ENCODE measurements at regions not wholly inside any gene's neighbourhood (a gene's known extent, or its start where the extent isn't known, plus 50 kb on each side); places are given as distances from the start of the nearest gene placed in this dataset.

DNA sequence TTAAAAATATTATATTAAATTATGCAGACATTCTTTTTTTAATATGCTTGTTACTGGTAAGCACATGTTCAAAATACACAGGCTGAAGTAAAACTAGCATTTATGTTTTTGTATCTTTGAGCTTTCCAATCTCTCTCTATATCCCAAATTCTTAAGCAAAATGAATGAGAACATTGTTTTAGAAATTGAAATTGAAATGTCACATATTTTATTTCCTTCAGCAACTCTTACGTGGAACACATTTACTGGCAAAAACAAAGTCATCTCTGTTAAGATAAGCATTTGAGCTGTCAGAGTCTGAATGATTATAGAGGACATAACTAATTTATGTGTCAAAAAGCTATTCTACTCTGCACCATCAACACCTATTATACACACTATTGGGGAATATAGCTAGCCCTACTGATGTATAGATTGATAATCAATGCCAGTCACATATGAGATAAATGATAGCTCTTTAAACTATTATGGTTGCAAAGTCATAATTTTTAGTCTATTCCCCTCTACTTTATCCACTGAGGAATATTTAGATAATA, 535.4 kb upstream of the BCHE start:
- no peaks in the 10 kb centered on the region for H3K4me1 ChIP-seq (ENCODE audit: control insufficient read depth, extremely low read depth, insufficient read depth, low read length)
- H3K36me3 ChIP-seq (ENCODE audit: control insufficient read depth, insufficient read depth, low read length): no peaks in the 10 kb centered on the region
- no peak overlapping the region for H3K4me3 ChIP-seq (replicated peaks in 1 of 4; ENCODE audit: control extremely low read depth in 1 of 4, insufficient read depth in 1 of 4, low read depth in 3 of 4, low read length in 4 of 4)
- H4K20me1 ChIP-seq (ENCODE audit: control insufficient read depth, extremely low read depth, insufficient read depth, low read length): no peaks in the 10 kb centered on the region
- no peak overlapping the region for H3K9ac ChIP-seq (ENCODE audit: insufficient read depth, low read length)
- no peak for TF ChIP-seq EZH2 (IDR thresholded peaks at IDR 0.05; ENCODE audit: low read length, missing control alignments)
- TF ChIP-seq, protein P1, sequence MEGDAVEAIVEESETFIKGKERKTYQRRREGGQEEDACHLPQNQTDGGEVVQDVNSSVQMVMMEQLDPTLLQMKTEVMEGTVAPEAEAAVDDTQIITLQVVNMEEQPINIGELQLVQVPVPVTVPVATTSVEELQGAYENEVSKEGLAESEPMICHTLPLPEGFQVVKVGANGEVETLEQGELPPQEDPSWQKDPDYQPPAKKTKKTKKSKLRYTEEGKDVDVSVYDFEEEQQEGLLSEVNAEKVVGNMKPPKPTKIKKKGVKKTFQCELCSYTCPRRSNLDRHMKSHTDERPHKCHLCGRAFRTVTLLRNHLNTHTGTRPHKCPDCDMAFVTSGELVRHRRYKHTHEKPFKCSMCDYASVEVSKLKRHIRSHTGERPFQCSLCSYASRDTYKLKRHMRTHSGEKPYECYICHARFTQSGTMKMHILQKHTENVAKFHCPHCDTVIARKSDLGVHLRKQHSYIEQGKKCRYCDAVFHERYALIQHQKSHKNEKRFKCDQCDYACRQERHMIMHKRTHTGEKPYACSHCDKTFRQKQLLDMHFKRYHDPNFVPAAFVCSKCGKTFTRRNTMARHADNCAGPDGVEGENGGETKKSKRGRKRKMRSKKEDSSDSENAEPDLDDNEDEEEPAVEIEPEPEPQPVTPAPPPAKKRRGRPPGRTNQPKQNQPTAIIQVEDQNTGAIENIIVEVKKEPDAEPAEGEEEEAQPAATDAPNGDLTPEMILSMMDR (conservative IDR thresholded peaks at IDR 0.05 in 1 of 2, IDR thresholded peaks at IDR 0.05 in 1 of 2; ENCODE audit: low read depth in 1 of 2, low read length in 2 of 2): no peak
- H3K27me3 ChIP-seq (ENCODE audit: control insufficient read depth, insufficient read depth, low read length): no peaks in the 10 kb centered on the region
- H2AFZ ChIP-seq (ENCODE audit: low read length): no peak overlapping the region
- H3K27ac ChIP-seq (ENCODE audit: insufficient read depth, low read length): no peak overlapping the region
- H3K4me2 ChIP-seq (ENCODE audit: extremely low read depth, insufficient read depth, low read length): no peak overlapping the region
- no peaks in the 10 kb centered on the region for H3K9me3 ChIP-seq (ENCODE audit: control insufficient read depth, insufficient read depth, low read depth, low read length)
- no peak for DNase-seq (ENCODE audit: low read depth in 2 of 2)
- no peaks in the 10 kb centered on the region for H3K79me2 ChIP-seq (ENCODE audit: control insufficient read depth, insufficient read depth, low read length)

DNA sequence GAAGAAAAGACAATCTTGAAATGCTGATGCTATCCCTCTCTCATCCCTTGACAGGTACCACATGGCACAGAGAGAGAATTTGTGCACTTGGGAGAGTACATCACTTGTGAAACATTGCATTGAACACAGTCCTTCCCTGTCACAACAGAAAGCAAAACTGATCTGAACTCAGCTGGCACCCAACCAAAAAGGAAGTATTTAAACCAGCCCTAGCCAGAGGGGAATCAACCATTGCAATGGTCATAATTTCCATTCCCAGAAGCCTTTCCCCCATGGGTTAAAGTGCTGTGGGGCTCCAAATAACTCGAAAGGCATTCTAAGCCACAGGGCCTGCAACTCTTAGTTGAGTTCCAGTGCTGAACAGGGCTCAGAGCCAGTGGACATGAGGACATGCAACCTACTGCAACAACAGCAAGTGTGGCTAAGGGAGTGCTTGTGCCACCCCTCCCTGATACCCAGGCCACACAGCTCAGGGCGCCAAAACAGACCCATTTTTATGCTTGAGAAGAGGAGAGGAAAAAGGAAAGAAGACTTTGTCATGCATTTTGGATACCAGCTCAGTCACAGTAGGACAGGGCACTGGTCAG, 530.8 kb upstream of the BCHE start:
- H3K9me3 ChIP-seq (ENCODE audit: control insufficient read depth, insufficient read depth, low read depth, low read length): no peaks in the 10 kb centered on the region
- peak in 1 of 2 donors; percentile 5 for DNase-seq (ENCODE audit: low read depth in 2 of 2)
- TF ChIP-seq EZH2 (IDR thresholded peaks at IDR 0.05; ENCODE audit: low read length, missing control alignments): no peak
- TF ChIP-seq, protein P1 (conservative IDR thresholded peaks at IDR 0.05 in 1 of 2, IDR thresholded peaks at IDR 0.05 in 1 of 2; ENCODE audit: low read depth in 1 of 2, low read length in 2 of 2): no peak
- no peaks in the 10 kb centered on the region for H3K79me2 ChIP-seq (ENCODE audit: control insufficient read depth, insufficient read depth, low read length)
- no peak overlapping the region for H3K4me3 ChIP-seq (replicated peaks in 1 of 4; ENCODE audit: control extremely low read depth in 1 of 4, insufficient read depth in 1 of 4, low read depth in 3 of 4, low read length in 4 of 4)
- no peak overlapping the region for H2AFZ ChIP-seq (ENCODE audit: low read length)
- H3K27ac ChIP-seq (ENCODE audit: insufficient read depth, low read length): no peak overlapping the region
- no peak overlapping the region for H3K9ac ChIP-seq (ENCODE audit: insufficient read depth, low read length)
- no peak overlapping the region for H3K4me2 ChIP-seq (ENCODE audit: extremely low read depth, insufficient read depth, low read length)
- H3K36me3 ChIP-seq (ENCODE audit: control insufficient read depth, insufficient read depth, low read length): no peaks in the 10 kb centered on the region
- H3K27me3 ChIP-seq (ENCODE audit: control insufficient read depth, insufficient read depth, low read length): no peaks in the 10 kb centered on the region
- H4K20me1 ChIP-seq (ENCODE audit: control insufficient read depth, extremely low read depth, insufficient read depth, low read length): no peaks in the 10 kb centered on the region
- no peaks in the 10 kb centered on the region for H3K4me1 ChIP-seq (ENCODE audit: control insufficient read depth, extremely low read depth, insufficient read depth, low read length)

DNA sequence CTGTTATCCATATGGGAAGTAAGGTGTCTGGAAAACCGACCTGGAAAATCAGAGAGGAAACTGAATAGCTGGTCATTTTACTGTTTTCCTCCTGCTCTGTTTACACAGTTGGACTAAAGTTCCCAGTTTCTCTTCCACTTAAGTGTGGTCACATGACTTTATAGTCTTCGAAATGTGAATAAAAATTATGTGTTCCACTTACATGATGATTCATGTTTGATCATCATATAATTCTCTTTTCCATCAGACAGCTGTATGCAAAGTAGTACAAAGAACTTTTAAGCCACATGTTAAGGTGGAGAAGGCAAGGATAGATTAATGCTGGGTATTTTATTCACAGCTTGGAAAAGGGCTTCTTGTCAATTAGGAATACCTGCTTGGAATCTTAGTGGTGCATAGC, 525.5 kb upstream of the BCHE start:
- Histone ChIP-seq H3K79me2 (ENCODE audit: control insufficient read depth, insufficient read depth, low read length) (no peaks in the 10 kb centered on the region), H2AFZ (ENCODE audit: low read length) (no peak overlapping the region), H3K9me3 (ENCODE audit: control insufficient read depth, insufficient read depth, low read depth, low read length) (no peaks in the 10 kb centered on the region), H3K27ac (ENCODE audit: insufficient read depth, low read length) (no peak overlapping the region), H3K27me3 (ENCODE audit: control insufficient read depth, insufficient read depth, low read length) (no peaks in the 10 kb centered on the region), H3K9ac (ENCODE audit: insufficient read depth, low read length) (no peak overlapping the region), H4K20me1 (ENCODE audit: control insufficient read depth, extremely low read depth, insufficient read depth, low read length) (no peaks in the 10 kb centered on the region), H3K36me3 (ENCODE audit: control insufficient read depth, insufficient read depth, low read length) (no peaks in the 10 kb centered on the region), H3K4me3 (replicated peaks in 1 of 4; ENCODE audit: control extremely low read depth in 1 of 4, insufficient read depth in 1 of 4, low read depth in 3 of 4, low read length in 4 of 4) (no peak overlapping the region), H3K4me1 (ENCODE audit: control insufficient read depth, extremely low read depth, insufficient read depth, low read length) (no peaks in the 10 kb centered on the region), H3K4me2 (ENCODE audit: extremely low read depth, insufficient read depth, low read length) (no peak overlapping the region)
- DNase-seq (ENCODE audit: low read depth in 2 of 2): peak; percentile 22 to 30
- TF ChIP-seq, protein P1 (conservative IDR thresholded peaks at IDR 0.05 in 1 of 2, IDR thresholded peaks at IDR 0.05 in 1 of 2; ENCODE audit: low read depth in 1 of 2, low read length in 2 of 2): no peak
- TF ChIP-seq EZH2 (IDR thresholded peaks at IDR 0.05; ENCODE audit: low read length, missing control alignments): no peak
